ENCODE measurements at regions not wholly inside any gene's neighbourhood (a gene's known extent, or its start where the extent isn't known, plus 50 kb on each side); places are given as distances from the start of the nearest gene placed in this dataset.
"Not testable (repeated sequence)": the region's sequence is repeated elsewhere in the genome, so short reads cannot be mapped to it uniquely, and the experiment has no call there.

DNA sequence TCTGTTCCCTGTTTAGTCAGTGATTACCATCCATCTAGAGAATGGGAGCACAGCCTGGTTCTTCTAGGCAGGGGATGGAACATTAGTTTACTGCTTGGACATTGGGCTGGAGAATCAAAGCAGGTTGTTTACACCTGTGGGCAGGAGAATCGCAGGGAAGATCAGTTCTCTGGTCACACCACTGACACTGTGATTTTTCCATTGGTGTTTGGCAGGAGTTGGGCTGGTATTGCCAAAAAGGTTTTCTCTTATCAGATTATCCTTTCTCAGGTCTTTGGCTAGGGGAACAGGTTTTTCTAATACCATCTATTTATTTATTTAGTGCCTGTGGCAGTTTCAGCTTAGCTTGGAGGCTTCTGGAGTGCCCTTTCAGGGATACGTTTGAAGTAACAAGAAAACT lies 219.3 kb upstream of the GRIN3A start:
- DNase-seq = no peak

DNA sequence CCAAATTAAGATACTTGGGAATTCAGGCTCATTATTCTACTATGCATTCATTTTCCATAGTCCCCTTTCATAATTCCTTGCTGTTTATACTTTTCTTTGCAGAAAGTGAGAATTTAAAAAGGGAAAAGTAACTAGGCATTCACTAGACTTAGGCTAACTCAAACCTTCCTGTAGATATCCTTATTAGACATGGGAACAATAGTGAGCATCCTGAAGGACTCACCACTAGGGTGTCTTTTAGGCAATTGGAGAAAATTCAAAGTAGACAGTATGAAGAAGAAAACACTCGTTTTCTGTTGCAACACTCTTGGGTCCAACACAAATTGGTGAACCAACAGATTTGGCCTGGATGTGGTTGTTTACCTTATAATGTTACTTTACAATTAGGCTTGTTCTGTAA lies 213.2 kb upstream of the GRIN3A start:
- no peak for DNase-seq

DNA sequence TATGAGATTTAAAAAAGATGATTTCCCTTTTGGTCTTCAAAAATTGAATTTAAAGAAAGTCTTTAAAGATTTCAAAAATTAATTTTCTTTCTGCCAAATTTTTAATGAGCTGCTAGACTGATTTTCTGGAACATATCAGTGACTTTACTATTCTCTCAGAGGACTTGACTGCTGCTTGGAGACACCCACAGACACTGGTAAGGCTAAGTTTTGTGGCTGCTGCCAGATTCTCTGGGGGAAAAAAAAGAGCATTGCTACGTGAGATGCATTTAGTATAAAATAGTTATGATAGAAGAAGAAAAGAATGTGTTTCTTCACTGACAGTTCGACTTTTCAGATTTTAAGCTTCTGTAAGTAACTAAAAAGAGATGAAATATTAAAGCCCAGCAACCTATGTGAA lies 193.3 kb upstream of the GRIN3A start:
- DNase-seq = no peak

DNA sequence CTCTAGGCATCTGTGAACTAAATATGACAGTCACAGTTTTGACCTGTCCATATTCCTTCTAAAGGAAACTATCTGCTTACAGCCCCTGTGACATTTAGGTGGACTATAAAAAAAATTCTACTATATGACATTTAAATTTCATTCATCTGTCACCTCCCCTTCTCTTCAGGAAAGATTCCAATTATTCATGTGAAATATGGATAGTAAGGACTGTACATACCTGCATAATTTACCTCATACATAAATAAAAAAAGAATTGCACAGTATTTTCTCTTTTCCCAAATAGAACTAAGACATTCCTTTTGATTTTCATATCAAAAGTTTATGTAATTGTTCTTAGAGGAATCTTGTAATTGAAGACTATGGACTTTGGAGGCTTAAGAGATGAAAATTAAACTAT lies 192.3 kb upstream of the GRIN3A start:
- no peak for DNase-seq

DNA sequence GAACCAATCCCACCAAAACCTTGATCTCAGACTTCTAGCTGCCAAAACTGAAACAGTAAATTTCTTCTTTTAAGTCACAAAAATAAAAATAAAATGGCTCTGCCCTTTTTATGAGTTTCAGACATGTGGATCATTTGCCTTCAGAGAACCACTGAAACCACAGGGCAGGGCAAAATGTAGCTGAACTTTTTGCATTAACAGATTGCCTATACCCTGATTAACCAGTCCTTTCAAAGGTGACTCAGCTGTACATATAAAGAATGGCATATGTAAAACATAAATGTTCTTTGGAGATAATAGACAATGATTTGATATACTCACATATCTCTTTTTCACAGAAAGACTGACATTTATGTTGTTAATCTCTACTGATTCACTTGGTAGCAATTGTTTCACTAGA lies 187.1 kb upstream of the GRIN3A start:
- no peak for DNase-seq

DNA sequence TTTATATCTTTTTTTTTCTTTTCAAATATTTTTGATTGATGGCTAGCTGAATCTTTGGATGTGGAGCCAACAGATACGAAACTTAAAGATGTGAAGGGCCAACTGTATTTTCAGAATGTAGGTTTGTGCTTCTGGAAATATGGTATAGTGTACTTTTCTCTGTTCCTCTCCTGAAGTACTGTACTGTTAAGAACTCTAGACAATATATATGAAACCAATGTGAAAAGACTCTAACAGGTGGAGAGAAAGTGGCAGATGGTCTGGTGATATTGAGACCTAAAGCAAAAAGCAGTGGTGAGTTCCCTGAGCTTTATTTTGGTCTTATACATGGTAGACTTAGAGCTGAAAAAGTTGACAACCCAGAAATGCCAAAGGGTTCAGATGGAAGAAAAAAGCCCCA lies 185.0 kb upstream of the GRIN3A start:
- no peak for DNase-seq

DNA sequence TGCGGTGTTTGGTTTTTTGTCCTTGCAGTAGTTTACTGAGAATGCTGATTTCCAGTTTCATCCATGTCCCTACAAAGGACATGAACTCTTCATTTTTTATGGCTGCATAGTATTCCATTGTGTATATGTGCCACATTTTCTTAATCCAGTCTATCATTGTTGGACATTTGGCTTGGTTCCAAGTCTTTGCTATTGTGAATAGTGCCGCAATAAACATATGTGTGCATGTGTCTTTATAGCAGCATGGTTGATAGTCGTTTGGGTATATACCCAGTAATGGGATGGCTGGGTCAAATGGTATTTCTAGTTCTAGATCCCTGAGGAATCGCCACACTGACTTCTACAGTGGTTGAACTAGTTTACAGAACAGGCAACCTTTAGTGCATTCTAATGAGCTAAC lies 178.5 kb upstream of the GRIN3A start:
- DNase-seq = not testable (repeated sequence)

DNA sequence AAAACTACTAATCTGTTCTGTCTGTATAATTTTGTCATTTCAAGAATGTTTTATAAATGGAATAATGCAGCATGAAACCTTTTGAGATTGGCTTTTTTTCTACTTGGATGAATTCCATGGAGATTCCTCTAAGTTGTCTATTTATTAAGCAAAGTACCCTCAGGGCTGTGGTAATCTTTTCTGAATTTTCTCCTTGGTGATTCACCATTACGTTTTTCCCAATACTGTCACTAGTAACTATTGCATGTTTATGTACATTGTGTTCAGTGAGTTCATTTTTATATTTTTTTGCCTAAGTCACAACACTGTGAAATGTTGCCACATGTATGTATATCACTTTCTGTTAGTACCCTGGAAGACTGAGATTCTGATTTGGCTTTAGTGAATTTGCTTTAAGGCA lies 177.0 kb upstream of the GRIN3A start:
- DNase-seq = no peak

DNA sequence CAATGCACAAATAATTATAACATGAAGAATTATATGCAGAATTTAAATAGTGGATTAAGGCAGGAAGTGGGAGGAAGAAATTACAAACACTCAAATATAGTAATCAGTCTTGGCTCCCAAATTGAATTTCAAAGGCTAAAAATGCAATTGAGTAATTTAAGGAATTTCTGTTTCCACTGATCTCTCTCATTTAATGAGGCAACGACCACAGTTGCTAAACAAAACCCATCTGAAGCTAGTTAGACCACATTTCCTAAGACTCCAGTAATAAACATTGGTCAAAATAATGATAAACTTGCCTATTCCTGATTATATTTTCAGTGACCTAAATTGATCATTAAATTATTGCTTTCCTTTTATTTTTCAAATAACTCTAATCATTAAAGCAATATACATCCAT lies 174.3 kb upstream of the GRIN3A start:
- no peak for DNase-seq

DNA sequence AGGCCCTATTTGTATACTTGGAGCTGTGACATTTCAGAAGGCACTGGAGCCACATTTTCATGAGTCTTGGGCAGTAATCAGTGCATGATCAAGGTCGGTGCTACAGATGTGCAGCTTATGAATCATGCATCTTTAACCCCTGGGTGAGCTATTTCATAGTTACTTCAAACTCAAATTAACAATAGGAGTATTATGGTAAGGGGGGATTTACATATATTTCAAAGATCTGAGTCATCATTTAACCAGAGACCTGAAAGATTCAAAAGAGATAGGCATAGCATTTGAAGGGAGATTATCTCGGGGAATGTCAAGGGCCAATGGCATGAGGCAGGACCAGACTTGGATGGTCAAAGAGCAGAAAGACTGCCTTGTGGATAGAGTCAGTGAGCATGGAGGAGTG lies 169.0 kb upstream of the GRIN3A start:
- DNase-seq = no peak

DNA sequence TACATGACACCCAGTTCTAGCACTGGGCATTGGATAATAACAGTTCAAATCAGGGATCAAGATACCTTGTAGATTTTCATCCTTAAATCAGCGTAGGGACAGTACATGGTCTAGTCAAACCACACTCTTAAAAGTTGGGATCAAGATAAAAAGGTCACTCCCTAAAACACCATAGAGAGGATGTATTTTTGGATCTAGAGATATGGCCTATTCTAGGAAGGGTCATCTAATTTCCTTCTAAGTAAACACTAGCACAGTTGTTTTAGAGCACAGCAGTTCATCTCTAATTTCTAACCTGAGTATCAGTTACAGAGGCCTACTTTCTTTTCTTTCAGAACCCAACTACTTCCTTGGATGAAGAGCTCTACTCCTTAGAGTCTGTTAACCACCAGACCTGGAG lies 166.4 kb upstream of the GRIN3A start:
- DNase-seq = no peak

DNA sequence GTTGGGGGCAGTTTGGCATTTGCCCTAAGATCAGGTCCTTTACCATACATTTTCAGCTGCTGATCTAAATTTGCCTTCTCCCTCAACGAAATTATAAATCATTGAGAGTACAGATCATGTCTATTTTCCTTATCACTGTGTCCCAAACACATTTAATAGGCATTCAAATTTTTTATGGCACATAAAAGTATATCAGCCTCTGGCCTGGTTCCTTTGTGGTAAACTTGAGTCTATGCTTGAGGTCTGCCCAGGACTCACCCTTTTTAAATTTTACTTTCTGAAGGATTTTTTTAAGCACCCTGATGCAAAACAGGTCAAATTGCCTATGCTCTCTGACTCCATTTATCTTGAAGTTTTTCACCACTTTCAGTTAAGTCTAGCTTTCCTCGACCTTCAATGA lies 163.6 kb upstream of the GRIN3A start:
- DNase-seq = no peak

DNA sequence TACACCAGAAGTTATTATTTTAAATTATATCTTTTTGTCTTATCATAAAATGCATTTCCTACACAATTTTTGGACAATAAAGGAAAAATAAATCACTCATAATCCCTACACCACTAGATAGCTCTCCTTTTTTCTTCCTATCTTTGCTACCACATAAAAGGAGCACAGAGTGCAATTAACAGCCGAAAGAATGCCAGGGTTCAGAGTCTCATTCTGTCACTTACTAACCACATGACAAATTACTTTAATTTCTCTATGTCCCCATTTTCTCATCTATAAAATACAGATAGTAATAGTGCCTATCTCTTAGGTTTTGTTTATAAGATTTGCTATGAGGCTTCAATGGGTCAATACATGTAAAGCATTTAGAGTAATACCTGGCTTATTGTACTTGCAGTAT lies 158.7 kb upstream of the GRIN3A start:
- DNase-seq = no peak

DNA sequence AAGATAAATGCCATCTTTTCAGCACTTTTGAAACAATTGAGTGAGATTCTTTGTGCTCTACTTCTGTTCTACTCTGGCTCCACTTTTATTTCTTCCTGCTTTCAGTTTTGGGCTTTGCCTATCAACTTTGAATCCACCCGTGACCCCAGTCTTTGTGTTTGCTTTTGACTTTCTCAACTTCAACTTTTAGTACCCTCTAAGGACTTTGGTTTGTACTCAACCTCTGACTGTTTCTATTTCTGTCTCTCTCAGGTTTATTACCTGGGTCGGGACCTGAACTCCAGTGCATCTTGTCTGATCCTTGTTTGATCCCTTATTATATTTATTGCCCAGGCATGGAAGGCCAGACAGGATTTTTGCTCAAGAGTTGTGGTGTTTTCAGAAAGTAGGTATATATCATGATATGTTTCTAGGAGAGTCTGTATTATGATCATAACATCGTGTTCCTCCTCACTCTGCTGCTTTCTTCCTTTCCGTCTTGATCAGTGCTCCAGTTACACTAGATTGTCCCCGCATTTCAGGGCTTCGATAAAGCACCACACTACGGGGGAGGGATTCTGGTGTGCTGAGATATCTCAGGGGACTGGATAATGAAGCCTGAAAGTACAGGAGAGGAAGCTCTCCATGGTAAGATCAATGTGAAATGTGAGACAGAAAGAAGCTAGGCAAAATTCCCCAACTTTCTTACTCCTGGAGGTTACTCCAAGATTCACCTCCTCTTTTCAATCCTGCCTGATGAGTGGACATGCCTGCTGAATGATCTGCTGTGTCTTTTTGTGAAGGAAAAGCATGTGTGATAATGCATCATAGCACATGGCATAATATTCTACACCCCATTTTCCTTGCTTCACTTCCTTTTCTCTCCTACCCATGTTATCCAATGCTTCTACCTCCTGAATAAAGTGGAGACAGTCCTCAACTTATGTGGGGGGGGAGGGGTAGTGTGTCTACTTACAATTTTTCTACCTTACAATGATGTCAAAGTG lies 155.5 kb upstream of the GRIN3A start:
- DNase-seq = no peak

DNA sequence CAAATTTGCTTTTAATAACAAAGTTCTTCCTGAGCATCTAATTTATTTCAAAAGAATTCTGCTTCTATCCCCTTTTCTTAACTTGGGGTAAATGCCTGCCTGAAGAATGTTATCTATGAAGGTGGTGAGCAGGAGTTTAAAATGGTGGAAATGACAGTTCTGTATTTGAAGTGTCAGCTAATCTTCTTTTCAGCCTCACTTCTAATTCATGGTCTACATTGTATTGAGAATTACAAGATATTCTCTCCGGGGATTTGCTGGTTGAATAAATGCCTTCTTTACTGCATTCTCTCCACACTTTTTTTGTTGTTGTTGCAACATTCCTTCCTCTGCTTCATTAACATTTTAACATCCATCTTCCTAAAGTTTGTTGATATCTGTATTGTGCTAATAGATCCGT lies 143.1 kb upstream of the GRIN3A start:
- DNase-seq = no peak

DNA sequence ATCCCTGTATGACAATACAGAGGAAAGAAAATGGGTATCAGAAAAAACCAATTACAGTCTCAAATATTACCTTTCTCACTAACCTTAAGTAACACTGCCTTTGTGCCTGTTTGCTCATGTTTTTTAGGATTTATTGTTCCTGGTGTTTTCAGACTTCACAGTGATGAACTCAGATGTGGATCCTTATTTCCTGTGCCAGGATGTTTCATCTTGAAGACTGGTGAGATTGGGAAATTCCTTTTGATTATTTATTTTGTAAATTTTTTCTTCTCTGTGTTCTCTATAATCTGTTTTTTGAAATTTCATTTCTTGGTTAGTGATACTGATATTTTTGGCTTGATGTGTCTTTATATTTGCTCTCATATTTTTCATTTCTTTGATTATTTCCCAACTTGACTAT lies 142.4 kb upstream of the GRIN3A start:
- no peak for DNase-seq

DNA sequence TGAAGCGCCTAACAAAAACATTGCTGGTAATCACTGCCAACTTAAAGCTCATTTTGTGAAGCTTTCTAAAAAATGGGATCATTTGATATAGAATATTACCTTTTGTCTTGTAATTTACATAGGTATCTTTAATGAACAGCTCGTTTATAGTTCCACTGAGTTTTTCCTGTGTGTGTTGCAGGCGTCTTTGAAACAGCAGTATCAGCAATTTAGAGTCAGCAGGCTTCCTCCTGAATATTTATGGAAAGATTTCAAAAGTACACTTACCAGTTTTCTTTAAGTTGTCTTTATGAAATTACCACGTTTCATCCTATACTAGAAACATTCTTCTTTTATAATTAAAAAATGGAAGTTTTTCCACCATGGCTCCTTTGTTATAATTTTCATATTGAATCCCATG lies 140.3 kb upstream of the GRIN3A start:
- no peak for DNase-seq

DNA sequence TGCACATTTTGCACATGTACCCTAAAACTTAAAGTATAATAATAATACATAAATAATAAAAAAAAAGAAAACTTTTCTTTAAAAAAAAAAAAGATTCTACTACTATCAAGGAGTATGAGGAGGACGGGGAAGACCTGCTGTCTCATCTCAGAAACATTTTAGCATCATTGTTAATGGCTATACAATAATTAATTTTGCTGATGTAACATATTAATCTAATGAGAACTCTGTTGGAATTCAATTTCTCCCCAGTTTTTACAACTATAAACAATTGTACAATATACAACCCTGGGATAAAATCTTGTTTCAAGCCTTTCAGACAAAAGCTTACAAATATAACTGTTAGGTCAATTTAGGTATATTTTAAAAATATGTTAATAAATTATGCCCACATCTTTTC lies 139.0 kb upstream of the GRIN3A start:
- no peak for DNase-seq

DNA sequence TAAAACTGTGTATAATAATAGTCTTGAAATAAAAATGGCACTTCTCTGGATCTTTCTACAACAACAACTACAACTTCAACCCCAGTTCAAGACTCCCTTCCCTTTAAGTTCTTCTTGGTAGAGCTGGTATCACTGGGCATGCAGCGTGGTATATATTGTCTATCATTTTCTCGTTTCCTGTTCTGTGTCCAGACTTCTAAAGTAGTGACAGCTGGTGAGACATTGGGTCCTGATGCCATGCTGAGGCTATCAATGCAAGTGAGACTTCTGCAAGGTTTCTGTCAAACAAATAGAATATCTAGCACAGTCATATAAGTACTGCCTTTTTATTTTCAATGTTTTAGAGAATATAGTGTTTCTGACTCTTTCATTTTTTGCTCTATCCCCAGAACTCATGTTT lies 123.0 kb upstream of the GRIN3A start:
- no peak for DNase-seq

DNA sequence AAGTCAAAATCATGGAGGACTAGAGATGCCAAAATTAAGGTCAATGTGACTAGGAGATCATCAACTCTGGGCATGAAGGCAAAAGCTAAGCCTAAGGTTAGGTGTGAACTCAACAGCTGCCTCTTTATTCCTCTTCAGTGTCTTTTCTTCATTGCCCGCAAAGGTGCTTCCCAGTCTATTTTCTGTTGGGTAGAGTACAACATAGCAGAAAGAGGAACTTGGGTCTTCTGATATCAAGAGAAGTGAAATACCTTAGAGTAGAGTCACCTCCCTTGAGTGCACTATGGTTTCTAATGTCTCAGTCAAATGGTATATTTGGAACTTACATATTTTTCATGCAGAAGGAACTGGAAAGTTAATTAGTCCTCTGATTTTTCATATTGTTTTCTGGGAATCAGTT lies 122.5 kb upstream of the GRIN3A start:
- no peak for DNase-seq

DNA sequence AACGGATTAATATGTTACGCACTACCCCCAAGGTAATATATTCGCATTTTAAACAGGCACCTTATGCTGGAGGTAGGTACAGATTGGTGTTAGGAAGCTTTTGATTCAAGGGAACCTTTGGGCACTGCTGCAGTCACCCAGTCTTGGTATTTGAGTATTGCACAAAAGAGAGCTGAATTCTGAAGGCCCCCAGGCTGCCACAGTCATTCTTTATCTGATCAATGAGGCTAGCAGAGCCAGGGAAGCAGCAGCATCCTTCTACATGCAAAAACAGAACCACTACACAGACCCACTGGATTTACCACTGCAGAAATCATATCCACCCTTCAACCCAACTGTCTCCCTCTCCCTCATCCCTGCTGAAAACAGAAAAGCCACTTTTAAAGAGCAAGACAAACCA lies 121.2 kb upstream of the GRIN3A start:
- DNase-seq = no peak

DNA sequence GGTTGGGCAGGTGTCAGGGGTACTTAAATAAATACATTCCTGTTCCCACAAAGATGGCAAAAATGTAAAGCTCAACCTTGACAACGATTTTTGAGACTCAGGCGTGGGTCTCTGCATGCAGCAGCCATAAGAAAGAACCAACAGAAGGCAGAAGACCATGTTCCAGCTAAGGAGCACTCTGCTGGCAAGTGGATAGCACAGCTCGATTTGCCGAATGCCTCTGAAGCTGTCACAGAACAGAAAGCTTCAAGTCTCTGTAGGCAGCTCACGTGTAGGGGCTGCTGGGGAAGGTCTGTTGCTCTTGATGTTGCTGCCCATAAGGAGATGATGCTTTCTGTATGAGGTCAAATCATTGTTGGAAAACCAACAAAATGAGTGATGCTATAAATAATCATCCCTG lies 119.6 kb upstream of the GRIN3A start:
- no peak for DNase-seq

DNA sequence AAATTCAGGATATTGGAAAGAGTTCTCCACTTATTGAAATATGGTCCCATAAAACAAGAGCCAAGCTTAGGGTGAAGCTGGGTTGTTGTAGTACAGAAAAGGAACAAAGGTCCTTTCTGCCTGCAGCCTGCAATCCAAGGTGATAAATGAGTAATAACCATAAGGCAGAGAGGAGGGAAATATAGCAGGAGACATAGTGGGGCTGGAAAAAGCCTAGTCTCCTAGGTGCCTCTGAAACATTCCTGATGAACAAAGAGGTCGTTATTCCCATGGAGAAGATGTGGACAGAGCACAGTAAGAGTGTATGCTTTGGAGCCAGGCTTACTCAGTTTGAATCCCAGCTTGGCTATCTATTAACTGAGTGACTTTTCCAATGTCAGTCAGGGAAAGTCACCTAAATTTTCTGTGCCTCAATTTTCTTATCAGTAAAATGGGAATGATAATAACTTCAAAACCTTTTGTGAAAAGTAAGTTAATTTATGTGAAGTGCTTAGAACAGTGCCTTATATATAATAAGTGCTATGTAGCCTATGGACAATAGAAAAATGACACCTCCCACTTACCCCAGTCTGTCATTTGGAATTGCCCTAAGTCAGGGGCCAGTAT lies 110.8 kb upstream of the GRIN3A start:
- no peak for DNase-seq

DNA sequence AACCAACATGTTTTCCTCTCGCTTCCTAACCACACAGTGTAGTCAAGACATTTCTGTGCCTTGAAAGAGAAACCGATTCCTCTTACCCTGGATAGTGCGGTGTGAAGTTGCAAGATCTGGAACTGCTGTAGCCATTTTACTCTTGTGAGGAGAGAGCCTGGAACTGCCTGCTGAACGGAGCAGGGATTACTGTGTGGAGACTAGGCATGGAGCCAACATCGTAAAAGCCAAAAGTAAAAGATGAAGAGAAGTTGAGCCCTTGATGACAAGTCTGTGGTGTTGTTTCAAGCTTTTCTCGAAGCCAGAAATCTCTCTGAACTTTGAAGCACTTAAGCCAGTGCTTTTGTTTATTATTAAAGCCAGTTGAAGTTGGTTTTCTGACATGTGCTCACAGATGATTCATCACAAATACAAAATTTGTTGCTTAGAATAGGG lies 110.1 kb upstream of the GRIN3A start:
- DNase-seq = no peak

DNA sequence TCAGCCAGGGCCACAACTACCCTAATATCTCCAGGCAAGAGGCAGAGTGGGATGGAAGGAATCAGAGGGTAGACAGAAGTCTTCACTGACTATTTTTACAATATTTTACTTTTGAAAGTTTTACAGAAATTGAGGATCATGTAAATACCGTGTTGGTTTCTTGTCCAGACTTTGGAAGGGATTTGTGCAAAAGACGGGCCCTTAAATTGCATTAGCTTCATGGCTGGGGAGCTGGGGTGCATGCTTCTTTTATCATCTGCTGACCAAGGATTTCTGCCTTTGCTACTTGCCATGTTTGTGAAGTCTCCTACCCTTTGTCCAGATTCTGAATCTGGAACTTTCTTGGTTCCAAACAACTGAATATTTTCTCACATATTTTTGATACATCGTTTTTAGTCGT lies 107.7 kb upstream of the GRIN3A start:
- DNase-seq = no peak

Data from NCI-H1092 (cell line).